NK-92 (cell line): ENCODE measurements at regions not wholly inside any gene's neighbourhood (a gene's known extent, or its start where the extent isn't known, plus 50 kb on each side); places are given as distances from the start of the nearest gene placed in this dataset.

Experiments used
- DNase-seq: peaks from one replicate; lab custom pipeline; 2025; ENCODE audit not compliant: unreplicated experiment; lab: John Stamatoyannopoulos, UW

- no peak for DNase-seq
These were observed 92.2 kb upstream of the TRPM3 start for GRCh38 chr9:71213633-71214032.

DNA sequence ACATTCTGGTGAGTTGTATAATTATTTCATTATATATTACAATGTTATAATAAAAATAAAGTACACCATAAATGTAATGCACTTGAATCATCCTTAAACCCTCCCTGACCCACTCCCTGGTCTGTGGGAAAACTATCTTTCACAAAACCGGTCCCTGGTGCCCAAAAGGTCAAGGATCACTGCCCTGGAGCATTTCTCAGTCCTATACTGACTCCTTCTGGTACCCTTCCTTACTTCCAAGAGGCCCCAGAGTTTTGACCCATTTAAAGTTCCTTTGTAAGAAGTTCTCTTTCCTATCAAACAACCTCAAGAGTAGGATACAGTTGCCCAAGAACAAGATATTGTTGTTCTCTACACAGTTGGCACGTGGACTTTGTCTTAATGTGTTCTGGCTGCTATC, 88.9 kb upstream of the TRPM3 start:
- no peak for DNase-seq

DNA sequence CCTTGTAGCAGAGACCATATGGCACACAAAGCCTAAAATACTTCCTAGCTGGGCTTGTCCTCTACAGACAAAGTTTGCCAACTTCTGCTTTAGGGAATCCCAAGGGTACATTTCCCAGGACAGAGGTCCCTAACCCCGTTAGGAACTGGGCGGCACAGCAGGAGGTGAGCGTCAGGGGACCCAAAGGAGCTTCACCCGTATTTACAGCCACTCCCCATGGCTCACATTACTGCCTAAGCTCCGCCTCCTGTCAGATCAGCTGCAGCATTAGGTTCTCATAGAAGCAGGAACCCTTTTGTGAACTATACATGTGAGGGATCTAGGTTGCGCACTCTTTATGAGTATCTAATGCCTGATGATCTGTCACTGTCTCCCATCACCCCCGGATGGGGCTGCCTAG, 88.5 kb upstream of the TRPM3 start:
- DNase-seq, result no peak

- no peak for DNase-seq
These were observed 81.5 kb upstream of the TRPM3 start for GRCh38 chr9:71202931-71203330.

DNA sequence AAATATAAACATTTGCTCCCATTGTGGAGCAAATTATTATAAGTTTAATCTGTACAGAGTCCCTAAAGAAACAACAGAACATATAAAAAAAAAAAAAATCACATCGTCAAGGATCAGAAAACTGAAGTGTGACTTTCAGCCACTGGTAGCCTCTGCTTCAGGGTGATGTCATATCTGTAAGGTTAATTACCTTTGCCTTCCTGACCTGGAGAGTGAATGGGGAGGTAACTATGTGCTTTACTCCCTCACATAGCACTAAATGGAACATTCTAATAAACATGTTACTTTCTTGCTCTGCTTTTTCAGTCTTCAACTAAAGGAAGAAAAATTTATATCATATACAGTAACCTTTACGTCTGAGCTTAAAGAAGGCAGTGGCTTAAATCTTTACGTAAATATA, 70.3 kb upstream of the TRPM3 start:
- no peak for DNase-seq

- no peak for DNase-seq
These were observed 61.8 kb upstream of the TRPM3 start for GRCh38 chr9:71183251-71183650.

DNA sequence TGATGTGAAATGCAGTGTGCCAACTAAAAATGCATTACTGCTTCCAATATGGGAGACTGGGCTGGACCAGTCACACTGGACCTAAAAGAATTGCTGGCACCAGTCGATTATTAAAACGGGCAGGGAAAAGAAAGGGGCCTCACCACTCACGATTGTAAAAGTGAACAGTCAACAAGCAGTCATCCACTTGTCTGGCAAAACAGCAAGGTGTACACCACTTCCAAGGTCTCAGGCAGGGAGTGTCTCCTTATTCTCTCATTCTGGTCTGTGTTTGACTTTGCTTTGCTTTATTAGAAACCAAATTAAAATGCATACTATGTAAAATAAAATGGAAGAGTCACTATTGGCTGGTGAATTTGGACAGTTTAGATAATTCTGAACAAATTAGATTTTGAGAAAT, 57.8 kb upstream of the TRPM3 start:
- DNase-seq, result no peak

GRCh38 chr9:71177901-71178300, 56.5 kb upstream of the TRPM3 start:
- DNase-seq, result no peak

DNA sequence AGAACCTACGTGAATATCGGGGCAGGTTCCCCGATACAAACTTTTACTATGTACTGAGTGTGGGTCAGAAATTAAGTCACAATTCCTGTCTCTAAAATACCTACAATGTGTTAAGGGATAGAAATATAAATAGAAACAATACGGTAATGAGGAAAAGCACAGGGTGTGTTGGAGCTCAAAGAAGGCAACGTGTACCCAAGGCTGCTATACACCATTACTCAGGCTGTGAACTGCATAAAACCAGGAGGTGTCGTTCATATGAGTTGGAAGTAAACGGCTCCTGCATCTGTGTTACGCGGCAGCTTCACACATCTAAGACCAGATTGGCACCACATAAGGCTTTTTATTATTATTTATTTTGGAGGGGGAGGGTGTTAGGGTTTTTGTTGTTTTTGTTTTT, 50.1 kb upstream of the TRPM3 start:
- DNase-seq, result no peak
